Caco-2 (cell line): ENCODE measurements at regions not wholly inside any gene's neighbourhood (a gene's known extent, or its start where the extent isn't known, plus 50 kb on each side); places are given as distances from the start of the nearest gene placed in this dataset.

Source experiments
- BruUV-seq: library from RNA; stranded (reverse); fragments of 400-500 nt; replicated peaks from 2 replicates; lab custom pipeline; 2021; lab: Mats Ljungman, UMichigan
- CTCF ChIA-PET: fragments of 300-600 bp; sonication (Branson Sonifier 250); formaldehyde crosslinking; loops from one replicate; lab custom pipeline; 2022; ENCODE audit warnings: antibody characterized with exemption; lab: Charles Lee
- POLR2A ChIA-PET: fragments of 300-600 bp; sonication (Branson Sonifier 250); formaldehyde crosslinking; loops from one replicate; lab custom pipeline; 2022; ENCODE audit warnings: antibody characterized with exemption; lab: Charles Lee
- DNase-seq, 2 experiments: peaks; one replicate each; pipeline versions ENCODE4 v3.0.0 to v3.0.0-alpha.2; 2020 to 2022
- H3K27me3 ChIP-seq: replicated peaks from 2 replicates; pipeline ENCODE4 v1.6.0; 2011; ENCODE audit warnings: low read length; ENCODE audit not compliant: control insufficient read depth, insufficient read depth
- H3K36me3 ChIP-seq: 2 replicates; pipeline ENCODE4 v1.5.1; 2011; ENCODE audit warnings: low read length; ENCODE audit not compliant: control insufficient read depth, insufficient read depth
- H3K4me1 ChIP-seq: fragments of 250-450 bp; sonication (Bioruptor Pico); 2 replicates; pipeline ENCODE4 v1.5.1; 2020; ENCODE audit warnings: mild to moderate bottlenecking
- H3K4me3 ChIP-seq: 2 replicates; pipeline ENCODE4 v1.5.1; 2011; ENCODE audit warnings: low read depth, mild to moderate bottlenecking, control low read depth, low read length
- H3K9me3 ChIP-seq: fragments of 250-450 bp; sonication (Bioruptor Pico); 2 replicates; pipeline ENCODE4 v1.5.1; 2020; ENCODE audit warnings: mild to moderate bottlenecking, moderate library complexity
- H3K27ac Mint-ChIP-seq: one replicate; pipeline ENCODE4 v1.8.0; 2022; ENCODE audit warnings: mixed read lengths; ENCODE audit not compliant: unreplicated experiment
- H3K27me3 Mint-ChIP-seq: one replicate; pipeline ENCODE4 v1.8.0; 2022; ENCODE audit warnings: mixed read lengths; ENCODE audit not compliant: insufficient read depth, unreplicated experiment
- H3K36me3 Mint-ChIP-seq: one replicate; pipeline ENCODE4 v1.8.0; 2022; ENCODE audit warnings: mild to moderate bottlenecking, mixed read lengths; ENCODE audit not compliant: insufficient read depth, unreplicated experiment
- H3K4me1 Mint-ChIP-seq: one replicate; pipeline ENCODE4 v1.8.0; 2022; ENCODE audit warnings: low read depth, mixed read lengths; ENCODE audit not compliant: unreplicated experiment
- H3K4me3 Mint-ChIP-seq: one replicate; pipeline ENCODE4 v1.8.0; 2022; ENCODE audit warnings: mild to moderate bottlenecking, moderate library complexity, mixed read lengths; ENCODE audit not compliant: unreplicated experiment
- H3K9me3 Mint-ChIP-seq: one replicate; pipeline ENCODE4 v1.8.0; 2022; ENCODE audit warnings: mixed read lengths; ENCODE audit not compliant: unreplicated experiment
- CTCF ChIP-seq, 2 experiments: fragments of 200-600 bp in 1 of 2; IDR thresholded peaks; 1 replicate in 1 of 2; 2 replicates in 1 of 2; pipeline versions ENCODE4 v1.5.1 to v1.8.0; 2011 to 2022; ENCODE audit warnings: antibody characterized with exemption in 1 of 2, control low read depth in 1 of 2, inconsistent platforms in 1 of 2, low read depth in 1 of 2, low read length in 1 of 2, mild to moderate bottlenecking in 1 of 2, moderate library complexity in 1 of 2; ENCODE audit not compliant: insufficient read depth in 1 of 2, severe bottlenecking in 1 of 2, unreplicated experiment in 1 of 2
- intact Hi-C: fragments of 100-400 bp; cut with micrococcal nuclease; formaldehyde crosslinking; loops from one replicate; pipeline ENCODE4 v1.10.0; 2022; ENCODE audit not compliant: unreplicated experiment

GRCh38 chr13:64165826-64166225 is 2750.2 kb upstream of the PCDH20 start:
- DNase-seq: no peak
- CTCF ChIA-PET: no interaction called here
- Mint-ChIP-seq H3K36me3 (no peaks in the 10 kb centered on the region), H3K4me1 (no peaks in the 10 kb centered on the region), H3K9me3 (no peaks in the 10 kb centered on the region), H3K27ac (no peak overlapping the region), H3K4me3 (no peak overlapping the region), H3K27me3 (no peaks in the 10 kb centered on the region)
- TF ChIP-seq CTCF (IDR thresholded peaks at IDR 0.05; ENCODE audit: insufficient read depth in 1 of 2, low read depth in 1 of 2, low read length in 1 of 2, severe bottlenecking in 1 of 2, unreplicated experiment in 1 of 2): no peak
- no peaks in the 10 kb centered on the region for H3K27me3 ChIP-seq
- intact Hi-C loops: no loop called here
- H3K36me3 ChIP-seq: no peaks in the 10 kb centered on the region
- POLR2A ChIA-PET: no interaction called here
- H3K4me3 ChIP-seq: no peak overlapping the region
- no peaks in the 10 kb centered on the region for H3K9me3 ChIP-seq
- no peaks in the 10 kb centered on the region for H3K4me1 ChIP-seq
- BruUV-seq: no TSS peak

GRCh38 chr13:64164435-64164834 is 2748.8 kb upstream of the PCDH20 start:
- no peaks in the 10 kb centered on the region for H3K36me3 Mint-ChIP-seq
- POLR2A ChIA-PET: no interaction called here
- H3K27me3 ChIP-seq: no peaks in the 10 kb centered on the region
- H3K27me3 Mint-ChIP-seq: no peaks in the 10 kb centered on the region
- no peak overlapping the region for H3K4me3 Mint-ChIP-seq
- H3K4me1 Mint-ChIP-seq: no peaks in the 10 kb centered on the region
- DNase-seq: no peak
- CTCF ChIA-PET: no interaction called here
- H3K27ac Mint-ChIP-seq: no peak overlapping the region
- intact Hi-C loops: no loop called here
- TF ChIP-seq CTCF (IDR thresholded peaks at IDR 0.05; ENCODE audit: insufficient read depth in 1 of 2, low read depth in 1 of 2, low read length in 1 of 2, severe bottlenecking in 1 of 2, unreplicated experiment in 1 of 2): no peak
- H3K4me3 ChIP-seq: no peak overlapping the region
- no peaks in the 10 kb centered on the region for H3K36me3 ChIP-seq
- no peaks in the 10 kb centered on the region for H3K9me3 Mint-ChIP-seq
- no peaks in the 10 kb centered on the region for H3K4me1 ChIP-seq
- H3K9me3 ChIP-seq: no peaks in the 10 kb centered on the region
- no TSS peak for BruUV-seq

GRCh38 chr13:64160479-64160878 is 2744.8 kb upstream of the PCDH20 start:
- CTCF ChIA-PET: no interaction called here
- H3K27ac Mint-ChIP-seq: no peak overlapping the region
- POLR2A ChIA-PET: no interaction called here

More at GRCh38 chr13:64160479-64160878, 2744.8 kb upstream of the PCDH20 start:
- no peak overlapping the region for H3K4me3 ChIP-seq
- no peaks in the 10 kb centered on the region for H3K36me3 ChIP-seq
- no peak for TF ChIP-seq CTCF (IDR thresholded peaks at IDR 0.05; ENCODE audit: insufficient read depth in 1 of 2, low read depth in 1 of 2, low read length in 1 of 2, severe bottlenecking in 1 of 2, unreplicated experiment in 1 of 2)
- no peaks in the 10 kb centered on the region for H3K27me3 Mint-ChIP-seq
- no peaks in the 10 kb centered on the region for H3K9me3 ChIP-seq
- H3K9me3 Mint-ChIP-seq: no peaks in the 10 kb centered on the region
- no peaks in the 10 kb centered on the region for H3K4me1 ChIP-seq
- DNase-seq: no peak
- no TSS peak for BruUV-seq
- no peaks in the 10 kb centered on the region for H3K27me3 ChIP-seq
- no peak overlapping the region for H3K4me3 Mint-ChIP-seq
- H3K4me1 Mint-ChIP-seq: no peaks in the 10 kb centered on the region
- intact Hi-C loops: no loop called here
- no peaks in the 10 kb centered on the region for H3K36me3 Mint-ChIP-seq
